OCI-LY3 (cell line): ENCODE measurements at regions not wholly inside any gene's neighbourhood (a gene's known extent, or its start where the extent isn't known, plus 50 kb on each side); places are given as distances from the start of the nearest gene placed in this dataset.

ENCODE experiments used
- H2AFZ ChIP-seq: fragments of 200-600, 300-600 bp; shearing (Covaris generic); 2 replicates; pipeline ENCODE4 v1.6.0; 2014; ENCODE audit warnings: antibody characterized with exemption, low read depth, low read length
- H3K27ac ChIP-seq: fragments of 200-600, 300-600 bp; sonication (generic); 2 replicates; pipeline ENCODE4 v1.5.1; 2014; ENCODE audit warnings: mild to moderate bottlenecking, low read length, moderate library complexity, mixed read lengths
- H3K27me3 ChIP-seq: fragments of 200-600, 300-600 bp; sonication (generic); 2 replicates; pipeline ENCODE4 v1.6.1; 2014; ENCODE audit warnings: low read depth, low read length, mixed read lengths
- H3K36me3 ChIP-seq: fragments of 200-600, 300-600 bp; sonication (generic); replicated peaks from 2 replicates; pipeline ENCODE3; 2014; ENCODE audit warnings: low read depth, low read length, mixed read lengths
- H3K4me1 ChIP-seq: fragments of 300-600, 200-600 bp; sonication (generic); 2 replicates; pipeline ENCODE4 v1.6.1; 2014; ENCODE audit warnings: low read length, mixed read lengths
- H3K4me2 ChIP-seq: fragments of 200-600, 300-600 bp; sonication (generic); 2 replicates; pipeline ENCODE4 v1.6.1; 2014; ENCODE audit warnings: low read length, mixed read lengths
- H3K4me3 ChIP-seq: fragments of 300-600, 200-600 bp; sonication (generic); 2 replicates; pipeline ENCODE4 v1.5.1; 2014; ENCODE audit warnings: antibody characterized with exemption, mild to moderate bottlenecking, low read length, moderate library complexity
- H3K79me2 ChIP-seq: fragments of 300-600, 200-600 bp; shearing (Covaris generic); 2 replicates; pipeline ENCODE4 v1.6.1; 2014; ENCODE audit warnings: mild to moderate bottlenecking, low read length, mixed read lengths
- H3K9ac ChIP-seq: fragments of 300-600, 200-600 bp; shearing (Covaris generic); 2 replicates; pipeline ENCODE4 v1.6.0; 2014; ENCODE audit warnings: mild to moderate bottlenecking, low read length, moderate library complexity
- H3K9me3 ChIP-seq: fragments of 200-600, 300-600 bp; shearing (Covaris generic); 2 replicates; pipeline ENCODE4 v1.6.1; 2014; ENCODE audit warnings: low read length, mixed read lengths; ENCODE audit not compliant: insufficient read depth
- H4K20me1 ChIP-seq: fragments of 200-600, 300-600 bp; sonication (generic); 2 replicates; pipeline ENCODE4 v1.6.1; 2016; ENCODE audit warnings: low read length, mixed read lengths; ENCODE audit not compliant: insufficient read depth
- EZH2phosphoT487 ChIP-seq: fragments of 200-600 bp; shearing (Covaris generic); IDR thresholded peaks from 2 replicates; pipeline ENCODE4 v1.6.1; 2018; ENCODE audit warnings: antibody characterized with exemption, mixed run types, low read depth
- TF ChIP-seq, protein P1 (sequence below): fragments of 200-600, 300-600 bp; sonication (generic); IDR thresholded peaks from 2 replicates; pipeline ENCODE4 v1.5.1; 2014; ENCODE audit warnings: antibody characterized with exemption, low read length, low read depth

GRCh38 chr1:244150665-244151064, 99.6 kb downstream of the ZBTB18 start:
- Histone ChIP-seq H3K4me1 (no peaks in the 10 kb centered on the region), H3K27me3 (peaks cover 44% of the 10 kb centered on the region), H3K4me3 (no peak overlapping the region), H3K79me2 (no peaks in the 10 kb centered on the region), H3K27ac (no peak overlapping the region), H3K9ac (no peak overlapping the region), H3K9me3 (no peaks in the 10 kb centered on the region), H2AFZ (no peak overlapping the region), H3K4me2 (no peak overlapping the region), H4K20me1 (no peaks in the 10 kb centered on the region), H3K36me3 (no peaks in the 10 kb centered on the region)
- TF ChIP-seq EZH2phosphoT487, result no peak
- TF ChIP-seq, protein P1, sequence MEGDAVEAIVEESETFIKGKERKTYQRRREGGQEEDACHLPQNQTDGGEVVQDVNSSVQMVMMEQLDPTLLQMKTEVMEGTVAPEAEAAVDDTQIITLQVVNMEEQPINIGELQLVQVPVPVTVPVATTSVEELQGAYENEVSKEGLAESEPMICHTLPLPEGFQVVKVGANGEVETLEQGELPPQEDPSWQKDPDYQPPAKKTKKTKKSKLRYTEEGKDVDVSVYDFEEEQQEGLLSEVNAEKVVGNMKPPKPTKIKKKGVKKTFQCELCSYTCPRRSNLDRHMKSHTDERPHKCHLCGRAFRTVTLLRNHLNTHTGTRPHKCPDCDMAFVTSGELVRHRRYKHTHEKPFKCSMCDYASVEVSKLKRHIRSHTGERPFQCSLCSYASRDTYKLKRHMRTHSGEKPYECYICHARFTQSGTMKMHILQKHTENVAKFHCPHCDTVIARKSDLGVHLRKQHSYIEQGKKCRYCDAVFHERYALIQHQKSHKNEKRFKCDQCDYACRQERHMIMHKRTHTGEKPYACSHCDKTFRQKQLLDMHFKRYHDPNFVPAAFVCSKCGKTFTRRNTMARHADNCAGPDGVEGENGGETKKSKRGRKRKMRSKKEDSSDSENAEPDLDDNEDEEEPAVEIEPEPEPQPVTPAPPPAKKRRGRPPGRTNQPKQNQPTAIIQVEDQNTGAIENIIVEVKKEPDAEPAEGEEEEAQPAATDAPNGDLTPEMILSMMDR, result no peak

DNA sequence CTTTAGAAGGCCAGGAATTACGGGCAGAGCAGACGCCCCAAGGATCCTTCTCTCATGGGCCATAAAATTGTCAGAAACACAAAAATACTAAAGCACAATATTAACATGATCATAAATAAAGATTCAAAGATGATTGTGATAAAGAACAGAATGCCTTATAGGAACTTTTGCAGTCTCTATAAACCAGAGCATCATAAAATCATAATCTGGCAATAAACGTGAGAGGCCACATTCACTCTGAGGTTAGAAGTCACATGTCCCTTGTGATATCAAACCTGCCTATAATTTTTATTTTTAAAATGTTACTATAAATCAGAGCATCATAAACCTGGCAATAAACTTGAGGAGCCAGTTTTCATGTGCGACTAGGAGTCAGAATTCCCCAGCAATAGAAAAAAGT, 100.5 kb downstream of the ZBTB18 start:
- no peaks in the 10 kb centered on the region for H3K9me3 ChIP-seq
- H4K20me1 ChIP-seq, result no peaks in the 10 kb centered on the region
- no peak overlapping the region for H3K4me2 ChIP-seq
- H3K79me2 ChIP-seq, result no peaks in the 10 kb centered on the region
- no peak overlapping the region for H3K27ac ChIP-seq
- H3K4me3 ChIP-seq, result no peak overlapping the region
- no peak overlapping the region for H3K9ac ChIP-seq
- TF ChIP-seq EZH2phosphoT487, result no peak
- TF ChIP-seq, protein P1, result no peak
- no peaks in the 10 kb centered on the region for H3K4me1 ChIP-seq
- peaks cover 41% of the 10 kb centered on the region for H3K27me3 ChIP-seq
- no peaks in the 10 kb centered on the region for H3K36me3 ChIP-seq
- no peak overlapping the region for H2AFZ ChIP-seq

GRCh38 chr1:244154508-244154871, 103.4 kb downstream of the ZBTB18 start:
- no peak for TF ChIP-seq EZH2phosphoT487
- TF ChIP-seq, protein P1, result no peak
- Histone ChIP-seq H3K9me3 (no peaks in the 10 kb centered on the region), H2AFZ (no peak overlapping the region), H3K27ac (no peak overlapping the region), H3K9ac (no peak overlapping the region), H3K36me3 (no peaks in the 10 kb centered on the region), H3K4me2 (no peak overlapping the region), H3K79me2 (no peaks in the 10 kb centered on the region), H3K4me3 (no peak overlapping the region), H4K20me1 (no peaks in the 10 kb centered on the region), H3K4me1 (no peaks in the 10 kb centered on the region; the same call in 1 of the 2 replicates), H3K27me3 (peaks cover 22% of the 10 kb centered on the region; the same call in 1 of the 2 replicates)

GRCh38 chr1:244154872-244155531, 103.9 kb downstream of the ZBTB18 start:
- Histone ChIP-seq H3K27me3 (peaks cover 20% of the 10 kb centered on the region; the same call in 1 of the 2 replicates), H3K9ac (no peak overlapping the region), H2AFZ (no peak overlapping the region), H4K20me1 (no peaks in the 10 kb centered on the region), H3K36me3 (no peaks in the 10 kb centered on the region), H3K4me3 (no peak overlapping the region), H3K27ac (no peak overlapping the region), H3K79me2 (no peaks in the 10 kb centered on the region), H3K4me2 (no peak overlapping the region), H3K4me1 (no peaks in the 10 kb centered on the region; the same call in 1 of the 2 replicates), H3K9me3 (no peaks in the 10 kb centered on the region)
- no peak for TF ChIP-seq EZH2phosphoT487
- TF ChIP-seq, protein P1, result no peak
